Glutamatergic neuron (in vitro differentiated cells): ENCODE measurements at regions not wholly inside any gene's neighbourhood (a gene's known extent, or its start where the extent isn't known, plus 50 kb on each side); places are given as distances from the start of the nearest gene placed in this dataset.

Experiments used
- DNase-seq: peaks from one replicate; pipeline ENCODE4 v3.0.0; 2022
- H3K27ac Mint-ChIP-seq: one replicate; pipeline ENCODE4 v1.8.0; 2020; ENCODE audit warnings: mild to moderate bottlenecking, mixed read lengths, inconsistent platforms; ENCODE audit not compliant: unreplicated experiment
- H3K27me3 Mint-ChIP-seq: one replicate; pipeline ENCODE4 v1.8.0; 2020; ENCODE audit warnings: mild to moderate bottlenecking, moderate library complexity, mixed read lengths, inconsistent platforms; ENCODE audit not compliant: unreplicated experiment
- H3K36me3 Mint-ChIP-seq: one replicate; pipeline ENCODE4 v1.8.0; 2020; ENCODE audit warnings: mild to moderate bottlenecking, mixed read lengths, inconsistent platforms; ENCODE audit not compliant: unreplicated experiment
- H3K4me1 Mint-ChIP-seq: one replicate; pipeline ENCODE4 v1.8.0; 2020; ENCODE audit warnings: mild to moderate bottlenecking, low read depth, mixed read lengths, inconsistent platforms; ENCODE audit not compliant: unreplicated experiment
- H3K4me3 Mint-ChIP-seq: one replicate; pipeline ENCODE4 v1.8.0; 2020; ENCODE audit warnings: mild to moderate bottlenecking, mixed read lengths, inconsistent platforms; ENCODE audit not compliant: unreplicated experiment
- H3K9me3 Mint-ChIP-seq: one replicate; pipeline ENCODE4 v1.8.0; 2020; ENCODE audit warnings: mild to moderate bottlenecking, moderate library complexity, mixed read lengths, inconsistent platforms; ENCODE audit not compliant: unreplicated experiment
- TF ChIP-seq, protein P1 (sequence below): fragments of 200-600 bp; sonication (generic); IDR thresholded peaks from one replicate; pipeline ENCODE4 v1.5.0; 2021; ENCODE audit not compliant: partially characterized antibody, unreplicated experiment

DNA sequence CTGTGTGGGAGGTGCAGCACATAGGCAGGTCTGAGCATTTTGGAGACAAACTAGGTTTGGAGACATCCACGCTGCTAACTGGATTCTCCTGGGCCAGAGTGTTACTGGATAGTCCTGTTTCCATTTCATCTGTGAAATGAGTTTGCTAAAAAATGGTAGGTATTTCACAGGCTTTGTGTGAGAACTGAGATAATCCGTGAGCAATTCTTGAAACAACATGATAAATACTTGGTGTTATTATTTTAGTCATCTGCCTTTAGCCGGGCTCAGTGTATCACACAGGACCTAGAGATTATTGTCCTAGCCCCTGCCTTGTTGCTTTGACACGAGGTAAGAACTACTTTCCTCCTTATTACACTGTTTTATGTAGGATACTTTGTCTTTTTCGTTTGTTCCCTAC lies 63.0 kb downstream of the PRR18 start:
- H3K27ac Mint-ChIP-seq: no peak overlapping the region
- no peaks in the 10 kb centered on the region for H3K9me3 Mint-ChIP-seq
- no peak for DNase-seq
- TF ChIP-seq, protein P1, sequence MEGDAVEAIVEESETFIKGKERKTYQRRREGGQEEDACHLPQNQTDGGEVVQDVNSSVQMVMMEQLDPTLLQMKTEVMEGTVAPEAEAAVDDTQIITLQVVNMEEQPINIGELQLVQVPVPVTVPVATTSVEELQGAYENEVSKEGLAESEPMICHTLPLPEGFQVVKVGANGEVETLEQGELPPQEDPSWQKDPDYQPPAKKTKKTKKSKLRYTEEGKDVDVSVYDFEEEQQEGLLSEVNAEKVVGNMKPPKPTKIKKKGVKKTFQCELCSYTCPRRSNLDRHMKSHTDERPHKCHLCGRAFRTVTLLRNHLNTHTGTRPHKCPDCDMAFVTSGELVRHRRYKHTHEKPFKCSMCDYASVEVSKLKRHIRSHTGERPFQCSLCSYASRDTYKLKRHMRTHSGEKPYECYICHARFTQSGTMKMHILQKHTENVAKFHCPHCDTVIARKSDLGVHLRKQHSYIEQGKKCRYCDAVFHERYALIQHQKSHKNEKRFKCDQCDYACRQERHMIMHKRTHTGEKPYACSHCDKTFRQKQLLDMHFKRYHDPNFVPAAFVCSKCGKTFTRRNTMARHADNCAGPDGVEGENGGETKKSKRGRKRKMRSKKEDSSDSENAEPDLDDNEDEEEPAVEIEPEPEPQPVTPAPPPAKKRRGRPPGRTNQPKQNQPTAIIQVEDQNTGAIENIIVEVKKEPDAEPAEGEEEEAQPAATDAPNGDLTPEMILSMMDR: no peak
- H3K4me3 Mint-ChIP-seq: no peak overlapping the region
- H3K36me3 Mint-ChIP-seq: no peaks in the 10 kb centered on the region
- peaks cover 1% of the 10 kb centered on the region for H3K27me3 Mint-ChIP-seq
- peaks cover 1% of the 10 kb centered on the region for H3K4me1 Mint-ChIP-seq

DNA sequence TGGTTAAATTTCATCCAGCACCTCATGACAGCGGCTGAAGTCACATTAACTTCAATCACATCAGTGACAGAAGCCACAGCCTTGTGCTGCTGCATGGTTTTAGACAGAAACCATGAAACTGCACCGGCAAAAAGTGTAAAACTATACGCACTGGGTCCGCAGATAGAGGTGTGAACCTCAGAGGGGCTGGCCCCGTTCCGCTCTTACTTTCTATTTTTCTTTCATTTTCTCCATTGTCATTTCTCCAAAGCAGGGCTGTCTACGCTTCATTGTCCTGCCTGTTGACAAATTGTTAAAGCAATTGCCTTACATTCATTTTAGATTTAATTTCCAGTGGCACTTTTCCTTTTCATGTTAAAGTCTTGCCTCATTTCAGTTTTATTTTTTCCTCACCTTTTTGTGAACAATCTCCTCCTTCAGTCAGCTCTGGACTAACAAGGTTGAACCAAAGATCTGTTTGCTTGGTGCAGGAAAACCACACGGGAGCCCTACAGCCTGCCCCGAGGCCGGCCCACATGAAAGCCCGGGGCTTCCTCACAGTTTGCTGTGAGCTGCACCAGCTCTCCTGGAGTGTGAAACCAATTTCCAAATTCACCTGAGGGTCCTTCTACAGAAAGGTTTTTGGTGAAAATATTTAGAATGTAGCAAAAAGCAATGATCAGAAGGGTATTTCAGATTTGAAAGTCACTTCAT lies 63.7 kb downstream of the PRR18 start:
- Mint-ChIP-seq H3K36me3 (no peaks in the 10 kb centered on the region), H3K27ac (no peak overlapping the region), H3K4me3 (no peak overlapping the region), H3K27me3 (peaks cover 1% of the 10 kb centered on the region), H3K9me3 (no peaks in the 10 kb centered on the region), H3K4me1 (peaks cover 1% of the 10 kb centered on the region)
- TF ChIP-seq, protein P1: no peak
- DNase-seq: no peak

DNA sequence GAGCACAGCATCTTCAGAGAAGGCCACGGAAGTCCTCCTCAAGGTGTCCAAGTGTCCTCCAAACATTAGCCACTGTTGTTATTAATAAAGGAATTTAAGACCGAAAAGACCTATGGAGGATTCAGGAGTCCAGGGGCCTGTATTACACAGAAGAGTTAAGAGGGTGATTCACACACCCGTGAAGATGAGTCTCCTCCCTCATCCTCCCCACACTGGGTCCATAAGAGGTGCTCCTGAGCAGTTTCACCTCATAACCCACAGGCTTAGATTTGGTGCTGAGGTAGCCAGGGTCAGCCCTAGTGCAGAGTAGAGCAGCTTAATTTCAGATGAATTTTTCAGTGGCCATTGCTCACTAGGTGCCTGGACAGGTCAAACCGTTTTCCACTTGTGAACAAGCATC lies 65.3 kb downstream of the PRR18 start:
- peaks cover 1% of the 10 kb centered on the region for H3K27me3 Mint-ChIP-seq
- H3K36me3 Mint-ChIP-seq: no peaks in the 10 kb centered on the region
- H3K9me3 Mint-ChIP-seq: no peaks in the 10 kb centered on the region
- H3K27ac Mint-ChIP-seq: no peak overlapping the region
- TF ChIP-seq, protein P1: no peak
- no peak overlapping the region for H3K4me3 Mint-ChIP-seq
- H3K4me1 Mint-ChIP-seq: peaks cover 10% of the 10 kb centered on the region
- no peak for DNase-seq

DNA sequence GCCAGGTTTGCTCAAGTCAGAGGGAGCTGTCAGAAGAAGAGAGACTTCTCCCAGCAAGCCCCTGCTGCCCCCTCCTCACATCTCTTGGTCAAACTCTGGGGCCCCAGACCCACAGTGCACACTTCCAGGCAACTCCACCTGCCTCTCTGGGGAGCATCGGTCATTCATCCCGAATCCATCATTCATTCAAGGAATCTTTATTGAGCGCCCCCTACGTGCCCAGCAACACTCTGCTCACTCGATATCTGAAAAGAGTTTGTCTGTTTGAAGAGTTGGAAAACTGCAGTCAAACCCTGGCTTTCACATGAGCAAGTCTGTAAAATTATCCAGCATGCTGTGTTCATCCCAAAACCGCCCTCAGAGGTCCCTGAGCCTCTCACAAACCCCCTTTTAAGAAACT lies 66.2 kb downstream of the PRR18 start:
- DNase-seq: no peak
- peaks cover 1% of the 10 kb centered on the region for H3K27me3 Mint-ChIP-seq
- no peak overlapping the region for H3K27ac Mint-ChIP-seq

DNA sequence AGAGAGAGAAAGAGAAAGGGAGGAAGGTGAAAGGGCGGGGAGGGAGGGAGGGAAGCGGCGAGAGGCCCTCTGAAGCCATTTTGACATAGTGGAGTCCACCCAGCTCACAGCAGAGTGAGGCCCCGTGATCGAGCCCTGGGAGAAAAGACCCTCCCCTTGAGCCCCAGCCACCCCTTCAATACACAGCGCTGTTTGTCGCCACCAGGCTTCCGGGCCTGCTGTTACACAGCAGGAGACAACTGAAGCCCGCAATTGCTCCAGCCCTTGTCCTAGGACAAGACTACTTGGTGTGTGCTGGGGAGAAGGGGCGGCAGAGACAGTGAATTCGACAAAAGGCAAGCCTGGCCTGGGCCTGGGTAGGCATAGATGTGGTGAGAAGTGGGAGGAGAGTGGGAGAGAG lies 67.3 kb downstream of the PRR18 start:
- peaks cover 14% of the 10 kb centered on the region for H3K4me1 Mint-ChIP-seq
- no peak overlapping the region for H3K27ac Mint-ChIP-seq
- no peaks in the 10 kb centered on the region for H3K9me3 Mint-ChIP-seq
- no peaks in the 10 kb centered on the region for H3K36me3 Mint-ChIP-seq
- TF ChIP-seq, protein P1: no peak
- no peak for DNase-seq
- no peak overlapping the region for H3K4me3 Mint-ChIP-seq
- peaks cover 1% of the 10 kb centered on the region for H3K27me3 Mint-ChIP-seq

More for the DNA sequence above, 66.2 kb downstream of the PRR18 start:
- Mint-ChIP-seq H3K4me3 (no peak overlapping the region), H3K4me1 (peaks cover 14% of the 10 kb centered on the region), H3K9me3 (no peaks in the 10 kb centered on the region), H3K36me3 (no peaks in the 10 kb centered on the region)
- TF ChIP-seq, protein P1: no peak
